Large intestine (tissue), 3 donors: ENCODE measurements at regions not wholly inside any gene's neighbourhood (a gene's known extent, or its start where the extent isn't known, plus 50 kb on each side); places are given as distances from the start of the nearest gene placed in this dataset.
A peak's percentile ranks its signal among the peaks of the same experiment; 100 is the strongest.

Source experiments
- DNase-seq, 2 donors: peaks; one replicate each; pipeline versions ENCODE4 v3.0.0 to v3.0.0-alpha.2; 2013
- H3K27ac ChIP-seq: one replicate; pipeline ENCODE4 v1.5.1; 2013; ENCODE audit warnings: low read length
- H3K27me3 ChIP-seq: 2 replicates; pipeline ENCODE4 v1.6.1; 2013; ENCODE audit warnings: low read length; ENCODE audit not compliant: control insufficient read depth, insufficient read depth
- H3K36me3 ChIP-seq: 2 replicates; pipeline ENCODE4 v1.6.1; 2013; ENCODE audit warnings: low read length; ENCODE audit not compliant: control insufficient read depth, insufficient read depth
- H3K4me1 ChIP-seq: one replicate; pipeline ENCODE4 v1.6.1; 2013; ENCODE audit warnings: low read length; ENCODE audit not compliant: control insufficient read depth, insufficient read depth
- H3K4me3 ChIP-seq: one replicate; pipeline ENCODE4 v1.5.1; 2013; ENCODE audit warnings: low read length
- H3K9me3 ChIP-seq: one replicate; pipeline ENCODE4 v1.6.1; 2013; ENCODE audit warnings: mild to moderate bottlenecking, low read depth, low read length, moderate library complexity; ENCODE audit not compliant: control insufficient read depth
- WGBS: methylation state at CpG from one replicate; pipeline ENCODE4 v1.1.5; 2013; ENCODE audit warnings: low lambda C conversion rate; ENCODE audit not compliant: insufficient coverage; 5-methylcytosine and 5-hydroxymethylcytosine counted together

DNA sequence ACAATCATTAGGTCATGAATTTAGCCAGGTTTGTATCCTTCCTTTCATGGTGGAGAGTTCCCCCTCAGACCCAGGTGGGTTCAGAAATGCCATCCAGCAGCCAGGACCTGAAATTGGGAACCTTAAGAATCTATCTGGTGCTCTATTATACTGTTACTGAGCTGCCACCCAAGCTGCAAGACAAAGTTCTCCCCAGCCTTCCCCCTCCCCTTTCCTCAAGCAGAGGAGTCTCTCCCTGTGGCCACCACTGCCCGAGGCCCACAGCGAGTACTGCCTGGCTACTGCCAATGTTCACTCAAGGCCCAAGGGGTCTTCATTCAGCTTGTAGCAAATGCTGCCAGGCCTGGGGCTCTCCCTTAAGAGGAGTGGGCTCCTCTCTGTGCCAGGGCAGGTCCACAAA is 133.8 kb downstream of the TMEM38B start:
- H3K27ac ChIP-seq, result no peak overlapping the region
- no peaks in the 10 kb centered on the region for H3K27me3 ChIP-seq
- H3K9me3 ChIP-seq, result peaks cover 1% of the 10 kb centered on the region
- H3K4me3 ChIP-seq, result no peak overlapping the region
- H3K36me3 ChIP-seq, result no peaks in the 10 kb centered on the region
- DNase-seq, result no peak
- no CpG with 5 or more reads among the region's 2 CpGs for WGBS
- H3K4me1 ChIP-seq, result no peaks in the 10 kb centered on the region

DNA sequence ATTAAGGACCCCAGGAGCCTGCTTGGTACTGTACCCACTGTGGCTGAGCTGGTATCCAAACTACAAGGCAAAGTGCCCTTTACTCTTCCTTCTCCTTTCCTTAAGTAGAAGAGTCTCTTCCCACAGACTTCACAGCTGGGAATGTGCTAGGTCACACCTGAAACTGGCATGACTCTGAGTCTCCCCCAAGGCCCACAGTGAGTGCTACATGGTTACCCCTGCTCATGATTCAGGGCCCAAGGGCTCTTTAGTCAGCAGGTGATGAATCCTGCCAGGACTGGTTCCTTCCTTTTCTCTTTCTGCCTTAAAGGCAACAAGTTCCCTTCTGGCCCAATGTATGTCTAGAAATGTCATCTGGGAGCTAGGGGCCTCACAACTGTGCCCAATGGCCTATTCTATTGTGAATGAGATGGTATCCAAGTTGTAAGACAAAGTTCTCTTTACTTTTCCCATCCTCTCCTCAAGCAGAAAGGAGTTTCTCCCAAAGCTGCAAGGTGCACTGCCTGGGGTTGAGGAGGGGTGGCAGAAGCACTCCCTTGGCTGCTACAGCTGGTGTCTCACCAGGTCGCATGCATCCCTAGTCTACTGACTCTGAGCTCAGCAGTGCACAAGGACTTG is 134.4 kb downstream of the TMEM38B start:
- H3K27me3 ChIP-seq, result no peaks in the 10 kb centered on the region
- no peak overlapping the region for H3K27ac ChIP-seq
- no CpG with 5 or more reads among the region's 1 CpG for WGBS
- H3K9me3 ChIP-seq, result no peaks in the 10 kb centered on the region
- H3K36me3 ChIP-seq, result no peaks in the 10 kb centered on the region
- DNase-seq, result no peak
- no peaks in the 10 kb centered on the region for H3K4me1 ChIP-seq
- no peak overlapping the region for H3K4me3 ChIP-seq

DNA sequence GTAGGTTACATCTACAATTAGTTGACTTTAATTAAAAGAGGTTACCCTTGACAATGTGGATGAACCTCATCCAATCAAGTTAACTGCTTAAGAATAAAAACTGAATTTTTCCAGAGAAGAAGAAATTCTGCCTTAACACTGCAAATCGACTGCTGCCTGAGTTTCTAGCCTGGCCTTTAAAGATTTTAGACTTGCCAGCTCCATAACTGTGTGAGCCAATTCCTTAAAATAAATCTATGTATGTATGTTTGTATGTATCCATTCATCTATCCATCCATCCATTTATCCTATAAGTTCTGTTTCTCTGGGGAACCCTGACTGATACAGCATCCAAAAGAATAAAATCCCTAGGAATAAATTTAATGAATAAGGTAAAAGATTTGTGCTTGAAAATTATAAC is 136.1 kb downstream of the TMEM38B start:
- Histone ChIP-seq H3K36me3 (no peaks in the 10 kb centered on the region), H3K4me1 (no peaks in the 10 kb centered on the region), H3K27ac (no peak overlapping the region), H3K4me3 (no peak overlapping the region), H3K27me3 (no peaks in the 10 kb centered on the region), H3K9me3 (no peaks in the 10 kb centered on the region)
- DNase-seq, result no peak
- WGBS, result no CpG with 5 or more reads among the region's 1 CpG

DNA sequence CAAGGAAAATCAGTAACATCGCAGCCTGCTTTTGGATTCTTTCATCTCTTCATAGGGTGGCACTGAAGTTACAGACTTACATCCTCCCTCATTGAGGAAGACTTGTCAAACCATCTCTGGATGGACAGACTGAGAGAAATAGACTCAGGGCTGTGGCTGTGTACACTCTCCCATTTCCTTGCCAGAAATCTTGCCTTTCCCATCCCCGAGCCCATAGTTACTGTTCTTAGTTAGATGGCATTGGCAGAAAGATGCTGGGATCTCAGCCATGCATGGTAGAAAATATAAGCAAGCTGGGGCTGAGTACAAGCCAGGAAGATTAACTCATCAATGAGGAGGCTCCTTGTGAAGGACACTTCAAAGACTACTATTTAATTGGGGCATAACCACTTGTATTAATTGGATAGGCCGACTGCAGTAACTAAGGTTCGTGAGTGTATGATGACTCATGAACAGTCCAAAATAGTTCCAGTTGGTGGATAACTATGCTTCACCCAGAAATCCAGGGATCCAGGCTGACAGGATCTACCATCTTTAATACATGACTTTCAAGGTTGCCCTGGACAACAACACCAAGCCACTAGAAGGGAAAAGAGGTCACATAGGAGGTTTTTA is 137.9 kb downstream of the TMEM38B start:
- Histone ChIP-seq H3K27ac (no peak overlapping the region), H3K27me3 (no peaks in the 10 kb centered on the region), H3K9me3 (no peaks in the 10 kb centered on the region), H3K36me3 (no peaks in the 10 kb centered on the region), H3K4me3 (no peak overlapping the region), H3K4me1 (no peaks in the 10 kb centered on the region)
- no CpG with 5 or more reads among the region's 4 CpGs for WGBS
- no peak for DNase-seq

DNA sequence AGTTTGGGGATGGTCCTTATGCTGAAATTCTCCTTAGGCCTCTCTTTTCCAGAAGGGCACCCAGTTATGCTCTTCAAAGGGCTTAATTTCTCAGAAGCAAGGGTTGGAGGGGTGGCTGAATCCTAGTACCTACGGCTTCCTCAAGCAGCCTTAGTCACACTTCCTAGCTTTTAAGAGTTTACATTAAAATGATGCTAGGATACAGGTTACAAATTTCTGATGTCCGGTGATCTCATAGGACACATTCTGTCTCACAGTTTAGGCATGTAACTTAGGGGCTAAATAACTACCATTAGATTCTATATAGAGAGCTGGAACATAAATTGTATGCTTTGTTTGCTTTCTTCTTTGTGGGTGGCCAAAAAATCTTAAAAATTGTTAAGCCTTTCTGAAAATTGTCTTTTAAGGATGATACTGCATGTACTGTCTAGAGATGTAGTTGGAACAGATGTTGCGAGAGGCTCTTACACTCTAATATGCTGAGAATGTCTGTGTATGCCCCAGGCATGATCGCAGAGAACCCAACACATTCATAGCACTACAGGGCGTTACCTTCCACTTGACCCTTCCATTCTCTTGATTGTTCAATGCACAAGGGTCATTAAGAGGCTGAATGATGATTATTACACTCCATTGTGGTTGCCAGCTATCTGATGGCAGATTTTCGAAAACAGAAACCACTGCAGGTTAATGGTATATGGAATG is 139.1 kb downstream of the TMEM38B start:
- H3K36me3 ChIP-seq, result no peaks in the 10 kb centered on the region
- no peaks in the 10 kb centered on the region for H3K27me3 ChIP-seq
- H3K9me3 ChIP-seq, result no peaks in the 10 kb centered on the region
- H3K4me3 ChIP-seq, result no peak overlapping the region
- H3K27ac ChIP-seq, result no peak overlapping the region
- H3K4me1 ChIP-seq, result no peaks in the 10 kb centered on the region
- DNase-seq, result no peak
- 80% methylated on average over 1 of the region's 6 CpGs for WGBS

DNA sequence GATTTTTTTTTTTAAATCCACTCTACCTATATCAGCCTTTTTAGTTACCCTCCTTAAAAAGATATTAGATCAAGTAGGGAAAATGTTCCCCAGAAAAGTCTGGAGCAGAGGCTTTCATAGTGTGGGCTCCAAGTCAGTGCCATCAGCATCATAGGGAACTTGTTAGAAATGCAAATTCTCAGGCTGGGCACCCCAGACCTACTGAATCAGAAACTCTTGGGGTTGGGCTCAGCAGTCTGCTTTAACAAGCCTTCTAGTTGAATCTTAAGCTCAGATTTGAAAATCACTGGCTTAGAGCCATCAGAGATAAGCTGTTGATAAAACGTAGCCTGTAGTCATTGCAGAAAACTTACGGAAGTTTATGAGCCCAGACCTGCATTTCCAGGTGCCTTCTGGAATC is 140.1 kb downstream of the TMEM38B start:
- DNase-seq, result no peak
- H3K4me1 ChIP-seq, result no peaks in the 10 kb centered on the region
- no peaks in the 10 kb centered on the region for H3K27me3 ChIP-seq
- H3K9me3 ChIP-seq, result no peaks in the 10 kb centered on the region
- WGBS, result 14% methylated on average over 1 of the region's 2 CpGs
- H3K36me3 ChIP-seq, result no peaks in the 10 kb centered on the region
- H3K4me3 ChIP-seq, result no peak overlapping the region
- H3K27ac ChIP-seq, result no peak overlapping the region

DNA sequence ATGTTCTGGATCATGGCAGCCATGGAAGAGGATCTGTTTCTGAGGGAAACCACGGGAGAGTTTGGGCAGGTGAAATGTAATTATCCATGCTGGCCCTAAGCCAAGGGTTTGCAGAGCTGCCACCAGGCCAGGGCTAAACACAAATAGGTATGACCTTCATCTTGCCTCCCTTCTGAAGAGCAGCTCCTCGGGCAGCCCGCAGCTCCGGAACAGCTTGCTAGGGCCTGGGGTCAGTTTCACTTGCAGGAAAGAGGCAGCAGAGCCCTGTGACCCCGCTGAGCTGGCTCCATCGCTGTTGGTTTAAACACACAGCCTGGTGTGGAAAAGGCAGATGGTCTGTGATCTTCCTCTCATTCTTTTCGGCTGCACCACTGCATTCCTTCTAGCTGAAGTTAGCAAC is 141.4 kb downstream of the TMEM38B start:
- no peak overlapping the region for H3K27ac ChIP-seq
- no peak overlapping the region for H3K4me3 ChIP-seq
- no CpG with 5 or more reads among the region's 7 CpGs for WGBS
- H3K4me1 ChIP-seq, result no peaks in the 10 kb centered on the region
- no peak for DNase-seq
- H3K27me3 ChIP-seq, result no peaks in the 10 kb centered on the region
- no peaks in the 10 kb centered on the region for H3K9me3 ChIP-seq
- H3K36me3 ChIP-seq, result no peaks in the 10 kb centered on the region

DNA sequence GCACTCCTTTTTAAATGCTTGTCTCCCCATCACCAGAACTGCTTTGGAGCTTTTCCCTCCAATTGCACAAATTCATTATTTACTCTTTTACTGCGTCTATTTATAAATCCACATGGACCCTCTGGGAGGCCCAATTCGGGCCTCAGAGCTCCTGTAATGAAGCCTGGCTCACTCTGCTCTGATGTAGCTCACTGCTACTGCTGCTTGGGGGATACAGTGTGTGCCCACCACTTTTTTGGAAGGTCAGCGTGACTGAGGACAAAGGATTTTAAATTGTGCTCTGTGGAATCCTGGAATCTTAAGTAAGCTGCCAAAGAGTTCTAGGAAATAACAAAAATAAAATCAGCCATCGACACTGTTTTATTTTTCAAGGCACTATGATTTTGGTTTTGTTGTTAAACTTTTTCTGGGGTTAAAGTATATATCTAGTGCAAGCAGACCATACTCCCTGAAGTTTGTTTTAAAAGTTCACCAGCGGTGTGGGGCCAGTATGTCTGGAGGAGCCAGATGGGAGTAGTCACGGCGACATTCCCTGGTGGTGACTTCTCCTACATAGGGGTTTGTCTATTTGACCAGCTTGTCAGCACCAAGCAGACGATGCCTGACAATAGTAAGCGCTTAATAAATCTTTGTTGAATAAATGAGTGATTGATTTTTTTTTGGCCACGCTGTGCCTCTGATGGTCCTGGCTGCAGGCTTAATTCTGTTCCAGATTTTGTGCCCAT is 142.8 kb downstream of the TMEM38B start:
- no peak overlapping the region for H3K27ac ChIP-seq
- no peaks in the 10 kb centered on the region for H3K27me3 ChIP-seq
- no peaks in the 10 kb centered on the region for H3K9me3 ChIP-seq
- H3K36me3 ChIP-seq, result no peaks in the 10 kb centered on the region
- DNase-seq, result no peak
- 100% methylated on average over 1 of the region's 10 CpGs for WGBS
- no peak overlapping the region for H3K4me3 ChIP-seq
- no peaks in the 10 kb centered on the region for H3K4me1 ChIP-seq

DNA sequence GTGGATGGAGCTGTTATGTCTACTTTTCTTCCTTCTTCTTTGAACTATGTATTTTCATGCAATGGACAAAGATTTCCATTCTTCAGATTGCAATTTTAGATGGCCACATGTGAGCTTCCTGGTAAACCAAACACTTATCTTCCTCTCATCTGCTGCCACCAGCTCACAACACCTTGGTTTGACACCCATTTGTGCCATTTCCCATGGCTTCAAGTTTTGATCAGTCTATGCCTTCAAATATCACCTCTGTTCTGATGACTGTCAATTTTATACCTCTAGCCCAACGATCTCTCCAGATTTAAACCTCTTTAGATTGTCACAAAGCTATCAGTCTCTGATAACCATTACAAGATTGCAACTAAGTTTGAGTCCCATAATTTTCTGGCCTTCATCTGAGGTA is 147.2 kb downstream of the TMEM38B start:
- no CpG with 5 or more reads among the region's 1 CpG for WGBS
- H3K4me3 ChIP-seq, result no peak overlapping the region
- H3K4me1 ChIP-seq, result no peaks in the 10 kb centered on the region
- H3K27me3 ChIP-seq, result no peaks in the 10 kb centered on the region
- no peaks in the 10 kb centered on the region for H3K9me3 ChIP-seq
- DNase-seq, result no peak
- no peak overlapping the region for H3K27ac ChIP-seq
- H3K36me3 ChIP-seq, result no peaks in the 10 kb centered on the region

DNA sequence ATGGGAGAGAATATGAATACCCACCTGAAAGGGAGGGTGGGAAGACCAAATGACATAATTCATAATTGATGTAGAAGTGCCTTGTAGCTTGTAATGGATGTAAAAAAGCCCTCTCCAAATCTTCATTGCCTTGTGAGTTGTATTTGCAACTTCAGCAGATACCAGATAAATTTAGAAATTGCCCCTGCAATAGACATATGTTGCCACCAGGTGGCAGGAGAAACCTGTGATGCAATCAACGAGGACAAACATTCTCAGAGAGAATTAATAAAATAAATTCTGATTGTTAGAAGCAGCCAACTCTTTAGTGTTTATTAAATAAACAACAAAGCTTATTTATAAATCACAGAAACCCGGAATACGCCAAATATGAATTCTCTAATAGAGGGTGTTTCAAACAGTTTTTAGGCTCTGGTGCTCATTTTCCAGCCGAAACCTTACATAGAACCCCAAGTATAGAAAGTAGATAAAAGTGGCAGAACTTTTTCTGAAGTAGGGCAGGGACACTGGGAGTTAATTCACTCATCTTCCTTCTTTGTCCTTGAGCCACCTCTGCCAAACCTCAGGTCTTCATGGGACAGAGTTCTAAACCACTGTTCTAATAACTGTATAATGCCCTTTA is 147.8 kb downstream of the TMEM38B start:
- Histone ChIP-seq H3K4me1 (no peaks in the 10 kb centered on the region), H3K27me3 (no peaks in the 10 kb centered on the region), H3K27ac (no peak overlapping the region), H3K9me3 (no peaks in the 10 kb centered on the region), H3K4me3 (no peak overlapping the region), H3K36me3 (no peaks in the 10 kb centered on the region)
- DNase-seq, result peak in 1 of 2 donors; percentile 9
- WGBS, result 0% methylated on average over 1 of the region's 4 CpGs
